Ovary (tissue), 3 donors: ENCODE measurements at regions not wholly inside any gene's neighbourhood (a gene's known extent, or its start where the extent isn't known, plus 50 kb on each side); places are given as distances from the start of the nearest gene placed in this dataset.

ENCODE experiments used
- POLR2A ChIP-seq: fragments of 450-650 bp; IDR thresholded peaks from one replicate; pipeline ENCODE4 v1.6.1; 2017; ENCODE audit warnings: antibody characterized with exemption, mild to moderate bottlenecking, moderate library complexity
- TF ChIP-seq, protein P1 (sequence below), 3 donors: fragments of 450-650 bp in 2 of 3; fragments of 200-600 bp in 1 of 3; IDR thresholded peaks; one replicate each; pipeline versions ENCODE4 v1.5.1 to v1.8.0; 2016 to 2022; ENCODE audit warnings: antibody characterized with exemption in 3 of 3, mild to moderate bottlenecking in 1 of 3
- donor health status: DM: no; HTN: no; CAD: no.

DNA sequence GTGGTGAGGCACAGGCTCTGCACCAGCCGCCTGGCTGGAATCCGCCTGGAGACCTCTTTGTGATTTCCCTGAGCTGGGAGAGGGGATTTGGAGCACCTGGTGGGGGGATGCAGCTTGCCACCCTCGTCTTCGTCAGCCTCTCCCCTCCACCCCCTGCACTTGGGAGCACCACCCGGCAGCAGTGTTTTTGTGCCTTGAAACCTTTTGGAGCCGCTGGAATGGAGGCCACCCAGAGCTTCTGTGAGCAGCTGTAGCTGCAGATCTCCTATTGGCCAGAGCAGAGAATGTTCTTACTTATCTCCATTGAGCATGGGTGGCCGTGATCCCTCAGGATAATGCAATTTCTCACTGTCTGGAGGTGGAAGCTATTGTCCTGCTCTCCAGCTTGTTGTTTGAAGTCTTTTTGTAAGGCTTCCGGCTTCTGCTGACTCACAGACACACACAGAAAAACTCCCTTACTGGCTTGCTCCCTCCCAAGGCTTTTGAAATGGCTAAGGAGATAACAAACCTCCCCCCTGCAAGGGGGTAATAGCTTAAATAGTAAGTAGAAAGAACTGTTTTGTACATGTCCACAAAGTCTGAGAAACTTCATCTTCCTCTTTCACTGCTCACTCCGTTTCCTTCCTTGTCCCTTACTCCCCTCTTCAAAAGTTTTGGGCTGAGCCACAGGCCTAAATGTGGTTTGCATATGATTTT, 271.2 kb downstream of the PRL start:
- TF ChIP-seq, protein P1, sequence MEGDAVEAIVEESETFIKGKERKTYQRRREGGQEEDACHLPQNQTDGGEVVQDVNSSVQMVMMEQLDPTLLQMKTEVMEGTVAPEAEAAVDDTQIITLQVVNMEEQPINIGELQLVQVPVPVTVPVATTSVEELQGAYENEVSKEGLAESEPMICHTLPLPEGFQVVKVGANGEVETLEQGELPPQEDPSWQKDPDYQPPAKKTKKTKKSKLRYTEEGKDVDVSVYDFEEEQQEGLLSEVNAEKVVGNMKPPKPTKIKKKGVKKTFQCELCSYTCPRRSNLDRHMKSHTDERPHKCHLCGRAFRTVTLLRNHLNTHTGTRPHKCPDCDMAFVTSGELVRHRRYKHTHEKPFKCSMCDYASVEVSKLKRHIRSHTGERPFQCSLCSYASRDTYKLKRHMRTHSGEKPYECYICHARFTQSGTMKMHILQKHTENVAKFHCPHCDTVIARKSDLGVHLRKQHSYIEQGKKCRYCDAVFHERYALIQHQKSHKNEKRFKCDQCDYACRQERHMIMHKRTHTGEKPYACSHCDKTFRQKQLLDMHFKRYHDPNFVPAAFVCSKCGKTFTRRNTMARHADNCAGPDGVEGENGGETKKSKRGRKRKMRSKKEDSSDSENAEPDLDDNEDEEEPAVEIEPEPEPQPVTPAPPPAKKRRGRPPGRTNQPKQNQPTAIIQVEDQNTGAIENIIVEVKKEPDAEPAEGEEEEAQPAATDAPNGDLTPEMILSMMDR (IDR thresholded peaks at IDR 0.05), result no peak
- TF ChIP-seq POLR2A, result no peak
